Esophagus mucosa (tissue), 1 donor: ENCODE measurements at regions not wholly inside any gene's neighbourhood (a gene's known extent, or its start where the extent isn't known, plus 50 kb on each side); places are given as distances from the start of the nearest gene placed in this dataset.
A peak's percentile ranks its signal among the peaks of the same experiment; 100 is the strongest.

ENCODE experiments used
- ATAC-seq: fragments of 200-7000 bp; cut with Tn5 transposase; one replicate; pipeline ENCODE4 v1.9.1; 2020
- donor health status: DM: yes; HTN: yes; CAD: no.

DNA sequence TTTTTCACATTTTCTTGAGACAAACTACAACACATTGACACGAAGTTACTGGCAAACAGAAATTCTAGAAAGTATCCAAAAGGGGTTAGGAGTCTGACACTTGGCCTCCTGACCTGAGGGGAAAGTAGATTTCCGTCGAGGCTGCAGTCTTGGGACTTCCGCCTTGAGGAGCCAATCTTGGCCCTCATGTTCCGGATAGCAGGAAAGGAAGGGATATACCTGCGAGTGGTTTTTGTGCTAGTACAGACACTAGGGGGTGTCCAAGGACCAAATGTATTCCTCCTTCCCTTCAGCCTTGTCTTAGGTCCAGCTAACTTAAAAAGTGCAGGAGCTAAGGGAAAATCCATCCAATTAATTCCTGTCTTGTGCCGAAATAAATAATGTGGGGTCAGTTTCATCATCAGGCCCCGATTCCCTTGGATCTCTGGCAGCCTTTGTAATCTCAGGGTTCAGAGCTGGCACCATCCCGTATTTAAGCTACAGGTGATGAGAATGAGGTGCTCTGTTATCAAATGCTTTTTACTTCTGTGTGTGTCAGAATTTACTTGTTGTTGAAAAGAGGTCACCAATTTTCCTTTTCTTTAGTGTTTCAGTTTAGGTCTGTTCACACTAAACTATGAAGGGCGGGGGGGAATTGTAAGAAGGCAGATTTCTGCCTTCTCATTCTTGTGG, 330.2 kb upstream of the FANCL start:
- ATAC-seq = peak; percentile 69

GRCh38 chr2:58569475-58570185, 328.5 kb upstream of the FANCL start:
- ATAC-seq = peak; percentile 64

DNA sequence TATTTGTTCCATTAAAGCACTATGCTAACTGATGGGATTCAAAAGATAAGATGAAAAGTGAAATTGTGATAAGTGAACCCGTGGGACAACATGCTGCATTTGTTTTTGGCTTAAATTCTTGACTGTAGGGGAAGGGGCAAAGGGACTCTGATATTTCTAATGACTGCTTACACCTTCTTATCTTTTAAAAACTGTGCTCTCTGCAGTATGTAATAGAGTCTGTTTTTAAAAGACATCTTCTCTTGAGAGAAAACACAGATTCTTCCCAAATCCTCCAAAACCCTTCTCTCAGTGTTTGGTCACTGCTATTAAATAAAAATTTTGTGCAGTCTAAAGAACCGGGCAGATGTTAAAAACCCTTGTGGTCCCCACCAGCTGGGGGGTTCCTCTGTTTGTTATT, 327.8 kb upstream of the FANCL start:
- ATAC-seq = no peak

- no peak for ATAC-seq
These were observed 321.2 kb upstream of the FANCL start for GRCh38 chr2:58562276-58562675.

DNA sequence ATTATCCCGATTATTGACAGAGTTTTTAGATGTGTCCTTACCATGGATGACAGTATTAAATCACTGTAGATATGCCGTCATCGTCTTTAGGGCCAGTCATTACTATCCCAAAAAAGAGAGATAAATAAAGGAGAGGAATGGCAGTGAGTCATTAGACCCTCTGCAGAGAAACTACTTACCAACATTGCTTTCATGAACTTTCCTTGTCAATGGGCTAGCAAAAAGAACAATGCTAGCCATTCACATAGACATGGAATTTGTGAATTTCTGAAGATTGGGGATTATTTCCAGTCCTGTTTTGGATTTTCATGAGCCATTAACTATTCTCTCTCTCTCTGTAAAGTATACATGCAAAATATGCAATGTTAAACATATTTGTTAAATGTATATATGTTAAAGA, 319.4 kb upstream of the FANCL start:
- no peak for ATAC-seq

- no peak for ATAC-seq
These were observed 317.8 kb upstream of the FANCL start for GRCh38 chr2:58558881-58559280.

DNA sequence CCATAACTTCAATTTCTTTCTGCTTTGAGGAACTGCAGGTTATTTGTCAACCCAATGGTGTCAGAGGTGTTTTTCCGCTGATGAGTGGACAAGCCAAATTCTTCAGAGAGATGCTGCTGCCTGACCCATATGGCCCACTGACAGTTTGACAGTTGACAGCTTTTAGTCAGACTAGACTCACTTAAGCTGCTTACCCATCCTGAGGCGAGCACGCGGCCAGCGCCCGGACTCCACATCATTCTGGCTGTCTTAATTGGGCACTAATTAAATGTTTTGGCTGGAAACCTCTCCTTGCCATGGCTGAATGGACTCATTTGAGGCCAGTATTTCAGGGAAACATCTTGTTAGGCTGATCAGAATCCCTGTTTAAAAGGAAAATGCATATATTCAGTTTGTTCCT, 316.1 kb upstream of the FANCL start:
- ATAC-seq = no peak

- ATAC-seq = no peak
These were observed 312.8 kb upstream of the FANCL start for GRCh38 chr2:58553937-58554336.

- ATAC-seq = no peak
These were observed 312.4 kb upstream of the FANCL start for GRCh38 chr2:58553522-58553921.

GRCh38 chr2:58545300-58546280, 304.5 kb upstream of the FANCL start:
- ATAC-seq = no peak

DNA sequence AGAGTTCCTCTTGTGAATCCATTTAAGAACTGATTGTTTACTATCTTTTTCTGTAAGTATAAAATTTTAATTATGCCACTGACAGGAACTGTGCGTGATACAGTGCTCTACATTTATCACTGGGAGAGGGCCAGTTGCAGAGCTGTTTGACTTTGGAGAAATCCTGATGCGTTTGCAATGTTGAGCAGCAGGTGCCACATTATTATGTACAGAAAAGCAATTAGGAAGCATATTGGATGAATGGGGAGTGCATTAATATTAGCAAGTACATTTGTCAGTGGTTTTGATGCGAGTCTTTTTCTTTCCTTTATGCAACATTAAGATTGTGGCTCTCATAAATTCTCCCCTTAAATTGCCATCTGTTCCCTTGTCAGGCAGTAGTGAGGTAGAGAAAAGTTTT, 302.3 kb upstream of the FANCL start:
- no peak for ATAC-seq

DNA sequence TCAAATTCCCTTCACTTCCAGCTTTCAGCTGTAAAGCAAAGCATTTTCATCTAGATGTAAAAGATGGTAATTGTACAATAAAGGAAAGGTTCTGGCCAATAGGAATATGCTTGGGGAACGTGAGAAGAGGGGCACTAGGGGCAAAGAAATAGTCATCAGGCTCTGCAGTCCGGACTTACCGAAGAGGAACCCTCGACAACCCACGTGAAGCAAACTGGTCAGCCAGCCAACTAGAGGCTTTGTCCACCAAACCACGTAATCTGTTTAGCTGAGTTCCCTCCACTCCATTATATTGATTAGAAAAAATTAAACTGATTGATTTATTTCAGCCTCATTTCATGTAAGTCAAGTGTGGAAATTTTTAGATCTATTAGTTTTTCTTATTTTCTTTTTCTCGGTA, 300.4 kb upstream of the FANCL start:
- no peak for ATAC-seq

GRCh38 chr2:58540681-58541080, 299.6 kb upstream of the FANCL start:
- ATAC-seq = no peak

- ATAC-seq = no peak
These were observed 298.8 kb upstream of the FANCL start for GRCh38 chr2:58539973-58540372.

DNA sequence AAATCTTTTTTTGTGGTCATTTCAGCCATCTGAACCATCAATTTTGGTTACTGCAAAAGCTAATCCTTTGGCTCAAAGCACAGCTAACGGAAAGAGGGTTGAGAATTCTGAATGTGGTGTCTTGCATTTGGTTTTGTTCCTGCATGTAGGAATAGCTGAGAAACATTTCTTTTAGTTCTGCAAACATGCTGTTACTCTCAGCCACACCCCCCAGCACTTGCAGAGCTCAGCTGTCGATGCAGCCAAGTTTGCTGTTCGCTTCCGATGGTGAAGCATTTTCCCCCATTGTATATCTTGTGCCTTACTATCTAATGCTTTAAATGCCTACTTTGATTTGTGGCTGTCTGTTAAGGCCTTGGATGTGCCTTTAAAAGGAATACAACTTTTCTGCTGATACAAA, 294.9 kb upstream of the FANCL start:
- ATAC-seq = no peak

DNA sequence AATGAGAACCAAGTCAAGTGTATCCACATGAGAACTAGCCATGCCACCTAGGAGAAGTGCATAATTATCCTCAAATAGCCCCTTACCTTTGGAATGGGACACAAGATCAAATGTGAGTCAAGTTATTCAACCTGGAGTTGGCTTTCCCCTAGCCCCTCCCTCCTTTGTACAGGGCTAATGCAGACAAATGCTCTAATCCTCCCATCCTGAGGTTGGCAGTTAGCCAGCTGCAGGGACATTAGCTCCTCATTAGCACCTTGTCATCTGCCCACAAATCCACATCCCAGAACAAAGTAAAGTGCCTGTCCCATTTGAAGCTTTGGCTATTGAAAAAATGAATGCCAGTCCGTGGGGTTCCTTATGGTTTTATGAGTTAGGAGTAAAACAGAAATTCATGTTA, 294.1 kb upstream of the FANCL start:
- no peak for ATAC-seq

GRCh38 chr2:58533376-58533775, 292.3 kb upstream of the FANCL start:
- no peak for ATAC-seq

- no peak for ATAC-seq
These were observed 291.5 kb upstream of the FANCL start for GRCh38 chr2:58532641-58533040.

DNA sequence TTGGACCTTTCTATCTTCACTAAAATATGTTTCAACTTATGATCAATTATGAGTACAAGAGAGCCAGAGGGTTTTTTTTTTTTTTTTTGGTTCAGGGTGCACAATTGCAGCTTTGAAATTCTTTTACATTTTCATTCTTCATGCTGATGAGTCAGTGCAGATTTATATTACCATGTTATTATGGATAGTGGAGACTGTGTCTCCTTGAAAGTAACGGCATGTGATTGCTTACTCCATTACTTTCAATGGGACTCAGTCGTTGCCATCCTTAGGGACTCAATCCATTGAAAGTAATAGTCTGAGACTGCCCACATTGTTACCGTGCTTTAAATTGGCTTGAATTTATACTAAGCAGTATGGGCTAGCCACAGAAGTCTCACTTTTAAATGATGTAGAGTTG, 286.5 kb upstream of the FANCL start:
- no peak for ATAC-seq

DNA sequence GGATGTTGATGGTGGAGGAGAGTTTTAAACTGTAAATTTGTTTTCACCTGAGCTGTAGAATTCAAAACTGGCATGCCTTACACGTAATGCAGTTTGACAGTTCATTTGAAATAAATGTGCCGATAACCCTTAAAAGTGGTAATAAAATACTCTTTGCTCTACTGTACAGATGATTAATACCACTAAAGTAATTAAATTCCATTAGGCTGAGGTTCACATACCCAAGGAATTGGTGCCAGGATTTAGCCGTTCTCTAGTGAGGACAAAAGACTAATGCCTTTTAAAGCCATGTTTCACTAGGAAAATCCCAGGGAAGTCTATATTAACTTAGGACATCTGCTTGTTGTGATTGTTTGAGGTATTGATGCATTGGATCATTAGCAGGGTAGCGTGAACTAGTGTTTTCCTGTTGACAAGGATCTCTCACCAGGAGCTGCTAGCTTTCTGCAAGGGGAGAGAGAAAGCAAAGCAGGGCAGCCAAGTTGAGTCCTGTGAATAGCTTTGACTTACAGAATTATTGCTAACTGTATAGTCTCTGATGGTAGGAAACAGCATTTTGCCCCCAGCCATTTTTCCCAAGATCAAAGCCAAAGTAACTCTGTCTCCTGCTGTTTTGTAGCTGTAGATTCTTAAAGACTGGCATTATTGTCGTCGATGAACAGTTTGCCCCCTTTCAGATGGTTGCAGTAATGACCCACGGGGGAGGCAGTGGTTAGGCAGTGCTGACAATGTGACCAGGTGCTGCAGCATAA, 280.9 kb upstream of the FANCL start:
- ATAC-seq = no peak

GRCh38 chr2:58520903-58521302, 279.8 kb upstream of the FANCL start:
- no peak for ATAC-seq

DNA sequence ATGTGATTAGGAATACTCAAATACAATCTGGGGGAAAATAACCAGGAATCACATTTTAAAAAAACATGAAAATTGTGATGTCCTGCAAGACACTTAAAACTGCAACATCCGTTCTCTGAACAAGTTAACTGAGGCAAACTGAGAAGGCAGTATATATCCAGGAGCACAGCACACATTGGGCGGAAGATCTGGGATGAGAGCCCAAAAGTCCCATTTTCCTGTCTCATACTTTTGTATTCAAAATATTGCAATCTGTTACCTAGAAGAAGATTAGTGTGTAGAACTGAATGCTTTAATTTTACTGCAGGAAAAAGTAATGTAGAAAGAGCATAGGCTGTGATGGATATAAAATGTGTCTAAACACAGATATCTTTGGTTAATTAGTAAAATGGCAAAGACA, 276.8 kb upstream of the FANCL start:
- ATAC-seq = no peak

GRCh38 chr2:58516695-58517094, 275.6 kb upstream of the FANCL start:
- ATAC-seq = no peak
